HG02970 (cell line): ENCODE measurements at regions not wholly inside any gene's neighbourhood (a gene's known extent, or its start where the extent isn't known, plus 50 kb on each side); places are given as distances from the start of the nearest gene placed in this dataset.

ENCODE experiments used
- ATAC-seq: cut with Tn5 transposase; IDR thresholded peaks from one replicate; pipeline ENCODE4 v1.9.1; 2021; ENCODE audit warnings: mild to moderate bottlenecking, moderate library complexity, moderate number of reproducible peaks; ENCODE audit not compliant: unreplicated experiment, low FRiP score

DNA sequence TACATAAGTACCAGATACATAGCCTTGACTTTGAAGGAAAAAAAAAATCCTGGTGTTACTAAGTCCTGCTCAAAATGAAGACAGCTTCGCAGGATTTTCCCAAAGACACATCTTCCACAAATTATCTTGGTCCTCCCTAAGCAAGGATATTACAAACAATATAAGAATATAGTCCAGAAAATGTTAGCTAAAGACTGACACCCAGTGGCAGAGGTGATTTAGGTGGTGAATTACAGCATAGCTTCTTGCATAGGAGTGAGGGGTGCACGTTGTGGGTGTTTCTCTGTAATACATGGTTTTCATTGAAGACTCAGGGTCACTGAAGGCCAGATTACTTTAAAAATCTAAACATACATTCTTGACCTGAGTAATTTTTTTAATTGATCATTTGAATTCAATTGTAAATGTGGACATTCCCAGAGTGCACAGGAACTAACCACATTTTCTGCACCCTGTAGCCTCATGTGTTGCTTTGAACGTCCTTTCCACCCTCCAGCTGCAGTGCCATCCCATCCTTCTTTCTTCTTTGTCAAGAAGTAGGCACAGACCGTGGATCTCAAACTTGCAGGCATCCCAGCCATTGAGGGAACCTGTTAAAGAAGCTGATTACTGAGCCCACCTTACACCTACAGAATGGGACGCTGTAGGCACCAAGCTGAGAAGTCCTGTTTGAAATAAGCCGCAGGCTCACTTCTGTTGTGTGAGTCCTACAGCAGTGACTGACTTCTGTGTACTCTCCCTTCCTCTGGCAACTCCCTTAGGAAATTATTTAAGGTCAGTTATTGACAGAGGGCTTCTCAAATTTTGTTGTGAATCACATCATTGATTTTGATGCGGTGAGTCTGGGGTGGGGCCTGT, 102.6 kb downstream of the PERP start:
- ATAC-seq, result no peak

GRCh38 chr6:138005846-138006245, 101.4 kb downstream of the PERP start:
- no peak for ATAC-seq

DNA sequence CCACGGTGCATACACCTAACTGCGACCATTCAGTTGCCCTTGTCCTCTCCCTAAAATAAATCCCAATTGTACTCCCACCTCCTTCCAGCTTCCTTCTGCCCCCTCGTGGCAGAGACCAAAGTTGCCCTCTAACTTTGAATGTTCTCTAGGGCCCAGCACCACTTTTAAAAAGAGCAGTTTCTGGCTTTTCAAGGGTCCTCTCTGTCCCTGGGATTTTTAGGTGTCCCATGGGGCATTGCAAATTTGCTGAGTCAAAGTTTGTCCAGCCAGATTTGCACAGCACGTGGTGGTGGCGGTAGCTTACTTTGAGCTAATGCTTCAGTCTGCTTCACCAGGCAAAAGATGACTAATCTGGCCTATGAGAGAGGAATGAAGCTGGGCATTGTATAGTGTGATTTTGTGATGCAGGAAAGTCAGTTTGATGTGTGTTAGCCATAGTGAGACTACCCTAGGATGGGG, 100.2 kb downstream of the PERP start:
- ATAC-seq, result no peak

- no peak for ATAC-seq
Observed at GRCh38 chr6:138008791-138009190, 98.4 kb downstream of the PERP start.

GRCh38 chr6:138011413-138011812, 95.8 kb downstream of the PERP start:
- no peak for ATAC-seq

GRCh38 chr6:138012682-138013081, 94.5 kb downstream of the PERP start:
- no peak for ATAC-seq

- ATAC-seq, result no peak
Observed at GRCh38 chr6:138013959-138014358, 93.3 kb downstream of the PERP start.

DNA sequence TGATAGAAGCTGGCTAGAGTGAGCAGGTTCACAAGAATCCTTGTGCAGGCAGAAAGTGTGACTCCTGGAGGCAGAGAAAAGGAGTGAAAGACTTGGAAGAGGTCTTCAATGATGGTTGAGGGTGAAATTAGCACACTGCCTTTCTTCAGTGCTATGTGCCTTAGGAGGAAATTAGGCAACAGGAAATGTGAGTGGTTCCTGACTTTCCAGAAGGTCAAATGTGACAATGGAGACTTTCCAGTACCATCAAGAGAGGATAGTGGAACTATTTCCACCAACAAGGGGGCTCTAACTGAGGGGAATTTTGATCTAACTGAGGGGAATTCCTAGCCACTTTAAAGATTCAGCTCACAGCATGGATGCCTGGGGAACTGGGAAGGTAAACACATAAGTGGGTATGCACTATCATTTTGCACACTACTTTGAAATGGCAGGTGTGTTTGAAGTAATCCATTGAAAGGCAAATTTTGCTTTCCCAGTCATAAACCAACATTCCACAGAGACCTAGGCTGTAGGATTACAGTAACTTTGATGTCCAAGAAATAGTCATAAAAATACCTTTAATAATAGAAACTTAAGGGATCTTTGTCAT, 90.0 kb downstream of the PERP start:
- no peak for ATAC-seq

DNA sequence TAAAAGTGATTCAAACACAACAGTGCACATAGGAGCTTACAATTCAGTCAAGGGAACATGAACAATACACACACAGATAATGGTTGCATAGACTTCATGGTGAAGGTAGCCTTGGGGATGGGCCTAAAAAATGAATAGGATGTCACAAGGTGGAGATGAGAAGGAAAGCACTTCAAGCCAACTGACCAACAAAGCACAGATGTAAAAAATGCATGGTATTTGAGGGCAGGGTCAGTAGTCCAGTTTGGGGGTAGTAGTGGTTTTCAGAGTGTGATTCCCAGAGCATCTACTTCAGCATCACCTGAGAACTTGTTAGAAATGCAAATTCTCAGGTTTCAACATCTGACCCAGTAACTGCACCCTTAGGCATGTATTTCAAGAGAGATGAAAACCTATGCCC, 88.9 kb downstream of the PERP start:
- ATAC-seq, result no peak

DNA sequence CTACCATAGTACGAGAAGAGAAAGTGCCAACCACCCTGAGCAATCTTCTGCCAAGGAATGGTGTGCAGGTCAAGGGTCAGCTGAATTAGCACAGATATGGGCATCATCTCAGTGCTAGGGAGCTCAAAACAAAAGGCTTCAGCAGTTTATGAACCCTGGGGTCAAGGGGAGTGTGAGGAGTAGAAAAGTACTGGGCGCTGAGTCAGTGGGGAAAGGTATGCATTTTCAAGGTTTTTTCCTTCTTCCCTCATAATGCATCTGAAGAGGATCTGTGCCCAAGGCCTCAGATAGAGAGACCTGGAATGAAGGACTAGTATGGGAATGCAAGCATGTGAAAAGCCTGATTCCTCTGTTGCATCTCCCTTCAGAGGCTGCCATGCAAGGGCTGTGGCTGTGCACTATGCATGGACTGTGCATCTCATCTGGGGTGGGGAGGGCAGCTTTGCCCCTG, 81.7 kb downstream of the PERP start:
- no peak for ATAC-seq

- no peak for ATAC-seq
Observed at GRCh38 chr6:138026342-138026741, 80.9 kb downstream of the PERP start.

GRCh38 chr6:138028893-138029292, 78.3 kb downstream of the PERP start:
- no peak for ATAC-seq

- no peak for ATAC-seq
Observed at GRCh38 chr6:138030872-138031271, 76.3 kb downstream of the PERP start.

GRCh38 chr6:138031417-138031816, 75.8 kb downstream of the PERP start:
- no peak for ATAC-seq

GRCh38 chr6:138031850-138032249, 75.4 kb downstream of the PERP start:
- no peak for ATAC-seq

- ATAC-seq, result no peak
Observed at GRCh38 chr6:138032571-138032970, 74.6 kb downstream of the PERP start.

DNA sequence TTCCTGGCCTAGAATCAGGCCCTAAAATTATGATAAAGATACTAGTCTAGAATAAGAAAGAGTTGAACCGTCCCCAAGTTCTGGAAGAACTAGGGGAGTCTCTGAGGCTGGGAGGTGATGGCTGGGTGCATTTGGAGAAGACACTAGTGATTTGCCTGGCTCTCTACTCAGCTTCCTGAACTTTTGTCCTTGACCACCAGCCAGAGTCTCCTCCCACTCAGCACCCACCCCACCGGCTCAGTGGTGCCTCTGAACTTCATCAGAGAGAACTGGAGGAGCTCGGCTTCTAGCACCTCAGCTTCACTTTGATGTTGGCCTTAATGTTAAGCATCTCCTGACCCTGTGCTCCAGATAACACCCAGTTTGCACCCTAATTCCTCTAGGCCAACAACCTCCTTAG, 73.0 kb downstream of the PERP start:
- no peak for ATAC-seq

- no peak for ATAC-seq
Observed at GRCh38 chr6:138035070-138035469, 72.1 kb downstream of the PERP start.

DNA sequence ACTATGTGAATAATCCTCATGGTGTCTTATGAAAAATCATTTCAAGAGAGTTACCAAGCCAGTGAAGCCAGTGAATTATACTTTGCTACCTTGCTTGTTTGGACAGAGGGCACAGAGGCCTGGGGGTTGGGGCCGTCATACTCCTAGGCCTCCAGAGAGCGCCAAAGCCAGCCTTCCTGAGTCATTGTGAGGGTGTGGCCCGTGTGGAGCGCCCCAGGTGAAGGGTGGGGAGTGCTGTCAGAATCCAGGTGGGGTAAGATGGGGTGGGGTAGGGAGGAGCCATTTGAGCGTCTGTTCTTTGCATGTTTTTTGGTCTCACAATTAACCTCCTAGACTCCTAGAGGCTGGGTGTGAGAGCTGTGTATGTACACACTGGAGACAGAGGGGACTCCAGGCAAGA, 71.1 kb downstream of the PERP start:
- ATAC-seq, result no peak

DNA sequence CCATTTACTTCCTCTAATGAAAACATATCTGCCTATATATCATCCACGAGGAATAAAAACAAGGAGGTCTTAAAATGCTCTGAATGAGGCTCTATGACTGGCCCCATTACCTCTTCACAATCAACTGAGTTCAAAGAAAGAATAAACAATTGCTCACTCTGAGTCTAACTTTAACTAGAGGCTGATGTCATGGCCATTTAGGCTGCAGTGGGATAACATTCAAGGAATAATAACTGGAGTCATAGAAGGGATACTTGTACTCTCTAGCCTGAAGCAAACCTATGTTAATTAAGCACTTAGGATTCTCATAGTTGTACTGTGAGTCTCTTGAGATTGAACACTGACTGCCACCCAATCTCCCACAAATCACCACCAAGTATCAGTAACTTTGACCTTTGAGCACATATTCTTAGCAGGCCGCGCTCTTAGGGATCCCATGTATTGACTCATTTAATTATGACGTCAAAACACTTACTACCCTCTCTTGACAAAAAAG, 70.2 kb downstream of the PERP start:
- ATAC-seq, result no peak

DNA sequence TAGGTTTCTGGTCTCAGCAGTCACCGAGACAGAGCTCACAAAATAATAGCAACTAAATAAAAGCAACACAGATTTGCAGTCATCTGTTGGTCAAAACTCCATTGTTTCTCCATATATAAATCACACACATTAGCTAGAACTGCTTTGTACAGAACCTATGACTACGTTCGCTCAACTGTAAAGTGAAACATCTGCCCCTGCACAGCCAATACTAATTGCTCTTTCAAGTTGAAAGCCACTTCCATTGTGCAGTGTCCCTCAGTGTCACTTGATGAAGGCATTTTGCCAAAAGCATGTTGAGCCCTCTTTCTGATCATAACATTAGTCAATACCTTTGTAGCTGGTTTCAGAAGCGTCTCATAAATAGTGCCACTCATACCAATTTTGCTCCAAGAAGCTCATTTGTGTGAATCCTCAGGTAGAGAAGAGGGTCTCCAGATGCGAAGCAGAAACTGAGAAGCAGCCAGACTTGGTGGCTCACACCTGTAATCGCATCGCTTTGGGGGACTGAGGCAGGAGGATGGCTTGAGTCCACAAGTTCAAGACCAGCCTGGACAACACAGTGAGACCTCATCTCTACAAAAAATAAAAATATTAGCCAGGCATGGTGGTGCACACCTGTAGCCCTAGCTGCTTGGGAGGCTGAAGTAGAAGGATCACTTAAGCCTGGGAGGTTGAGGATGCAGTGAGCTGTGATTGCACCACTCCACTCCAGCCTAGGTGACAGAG, 68.9 kb downstream of the PERP start:
- no peak for ATAC-seq
